ENCODE measurements at regions not wholly inside any gene's neighbourhood (a gene's known extent, or its start where the extent isn't known, plus 50 kb on each side); places are given as distances from the start of the nearest gene placed in this dataset.
A peak's percentile ranks its signal among the peaks of the same experiment; 100 is the strongest.

DNA sequence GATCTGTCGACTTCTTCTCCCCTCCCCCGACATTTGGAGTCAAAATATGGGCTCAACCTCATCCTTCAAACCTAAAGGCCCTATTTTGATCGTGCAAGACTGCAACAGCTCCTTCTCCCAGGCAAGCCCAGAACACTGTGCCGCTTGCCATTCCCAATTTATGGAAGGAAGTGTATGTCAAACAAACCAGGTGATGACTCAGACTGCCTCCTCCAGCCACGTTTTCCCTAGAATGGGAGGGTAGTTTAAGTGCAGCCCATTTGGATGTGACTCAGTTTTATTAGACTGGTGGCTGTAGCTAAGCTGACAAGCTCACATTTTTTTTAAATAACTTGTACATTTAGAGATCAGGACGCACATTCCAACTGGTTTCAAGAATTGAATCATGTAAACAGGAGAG lies 570.4 kb upstream of the DIPK2B start:
- Histone ChIP-seq H4K5ac (ENCODE audit: low read depth, low read length) (no peak overlapping the region), H2AK9ac (replicated peaks; ENCODE audit: low read depth, low read length, poor library complexity) (no peak overlapping the region), H3K27ac (ENCODE audit: insufficient read depth, low read length) (peak overlapping the region; percentile 81), H3K23ac (ENCODE audit: low read depth, low read length) (peak overlapping the region; percentile 81; the same call in 1 of the 2 replicates), H3K4ac (ENCODE audit: low read depth, low read length) (peak overlapping the region; percentile 85), H3K9ac (ENCODE audit: low read depth, low read length) (peak overlapping the region; percentile 85), H3K27me3 (ENCODE audit: control insufficient read depth, insufficient read depth, low read length) (no peaks in the 10 kb centered on the region), H4K8ac (ENCODE audit: low read depth in 2 of 2, low read length in 2 of 2) (peak overlapping the region in 1 of 2 experiments; percentile 54; a peak in 3 of 4 replicates), H3K79me1 (ENCODE audit: low read depth in 1 of 2, low read length in 2 of 2) (no peaks in the 10 kb centered on the region), H3K9me1 (ENCODE audit: insufficient read depth, low read length) (no peaks in the 10 kb centered on the region), H3K36me3 (ENCODE audit: control insufficient read depth, insufficient read depth, low read length) (no peaks in the 10 kb centered on the region; the same call in 1 of the 2 replicates), H3K56ac (ENCODE audit: extremely low read depth, insufficient read depth, low read length) (peak overlapping the region; percentile 75; the same call in 1 of the 2 replicates), H4K20me1 (ENCODE audit: insufficient read depth, low read length) (peaks cover 2% of the 10 kb centered on the region; the same call in 1 of the 2 replicates), H3K18ac (ENCODE audit: low read depth, low read length) (peak overlapping the region; percentile 57; the same call in 1 of the 2 replicates), H2AFZ (replicated peaks; ENCODE audit: low read length, poor library complexity) (no peak overlapping the region), H4K91ac (ENCODE audit: insufficient read depth, low read depth, low read length) (peak overlapping the region; percentile 40; the same call in 1 of the 2 replicates), H2BK120ac (ENCODE audit: low read depth, low read length) (peak overlapping the region; percentile 53), H3K4me3 (ENCODE audit: insufficient read depth, low read depth, low read length) (peak overlapping the region; percentile 68), H2BK15ac (ENCODE audit: low read depth, low read length) (no peak overlapping the region), H2BK5ac (ENCODE audit: low read depth, low read length, poor library complexity, severe bottlenecking) (peak overlapping the region; percentile 87), H3K14ac (replicated peaks; ENCODE audit: low read depth, low read length) (peak overlapping the region; percentile 89), H3K4me2 (ENCODE audit: low read depth, low read length) (peak overlapping the region; percentile 91), H3K9me3 (ENCODE audit: control insufficient read depth, insufficient read depth, low read length) (no peaks in the 10 kb centered on the region), H3K4me1 (ENCODE audit: control insufficient read depth, insufficient read depth, low read length) (peaks cover 6% of the 10 kb centered on the region; the same call in 1 of the 2 replicates), H2BK20ac (ENCODE audit: low read depth, low read length) (no peak overlapping the region), H2AK5ac (ENCODE audit: low read depth, low read length) (no peak overlapping the region; the same call in 1 of the 2 replicates)
- BruUV-seq (replicated peaks) = no TSS peak
- TF ChIP-seq BHLHE40 (IDR thresholded peaks at IDR 0.05; ENCODE audit: low read depth, low read length) (peak; percentile 41; the same call in 1 of the 2 replicates), RCOR1 (IDR thresholded peaks at IDR 0.05; ENCODE audit: insufficient replicate concordance, low read length) (no peak), POLR2A (IDR thresholded peaks at IDR 0.05; ENCODE audit: low read depth, low read length) (peak; percentile 95), CTCF (conservative IDR thresholded peaks at IDR 0.05; ENCODE audit: low read depth, low read length) (no peak), SMC3 (IDR thresholded peaks at IDR 0.05; ENCODE audit: low read depth, low read length) (no peak), MXI1 (IDR thresholded peaks at IDR 0.05; ENCODE audit: borderline replicate concordance, low read depth, low read length) (peak; percentile 82), FOS (IDR thresholded peaks at IDR 0.05; ENCODE audit: low read depth, low read length) (peak; percentile 84), NFE2L2 (IDR thresholded peaks at IDR 0.05; ENCODE audit: low read depth, low read length) (no peak)
- no CpG with 5 or more reads among the region's 6 CpGs for WGBS, 2 experiments (ENCODE audit: extremely low coverage in 2 of 2, insufficient read length in 1 of 2)
- intact Hi-C loops (cut with micrococcal nuclease) (loop anchor here (1.0 to 10.0 kb wide), 4 partner anchors 37 to 604 kb away; no protein-coding TSS in a partner anchor), in situ Hi-C loops (cut with MboI; ENCODE audit: low sequenced_read_pairs) (no loop called here), dilution Hi-C loops (cut with HindIII; ENCODE audit: low sequenced_read_pairs, unreplicated experiment) (no loop called here)
- ATAC-seq (ENCODE audit: low read depth) = peak; percentile 64
- CTCF ChIA-PET = no interaction called here
- DNase-seq = peak; percentile 96
- POLR2A ChIA-PET (ENCODE audit: unreplicated experiment) = interaction anchor here (1.0 to 1.2 kb wide), 3 partner anchors 32 to 74 kb away, joined by 3 to 8 read pairs (median 7); no protein-coding TSS in a partner anchor

All from IMR-90 (cell line).